ENCODE measurements at regions not wholly inside any gene's neighbourhood (a gene's known extent, or its start where the extent isn't known, plus 50 kb on each side); places are given as distances from the start of the nearest gene placed in this dataset.

DNA sequence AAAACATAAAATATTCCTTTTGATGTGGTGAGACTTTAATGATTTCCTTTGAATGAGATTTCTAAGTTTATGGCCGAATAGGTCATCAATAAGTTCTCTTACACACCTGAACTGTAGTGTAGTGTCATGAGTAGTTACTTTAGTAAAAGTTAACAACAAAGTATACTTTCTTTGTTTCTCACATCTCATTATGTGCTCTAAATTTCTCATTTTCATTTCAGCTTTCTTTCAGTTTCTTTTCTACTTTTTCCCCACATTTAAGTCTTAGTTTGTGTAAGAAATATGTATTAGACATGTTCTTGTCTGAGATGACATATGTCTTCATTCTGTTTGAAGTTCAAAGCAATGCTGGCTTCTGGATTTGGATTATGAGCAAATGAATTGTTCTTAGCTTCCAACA lies 348.1 kb downstream of the ANKRD7 start:
- Histone ChIP-seq H3K27me3 (replicated peaks; ENCODE audit: control insufficient read depth, insufficient read depth, low read length) (no peaks in the 10 kb centered on the region), H3K36me3 (ENCODE audit: control insufficient read depth, insufficient read depth, low read length) (no peaks in the 10 kb centered on the region), H3K4me3 (replicated peaks; ENCODE audit: low read depth, low read length) (no peak overlapping the region)
- TF ChIP-seq, protein P1, sequence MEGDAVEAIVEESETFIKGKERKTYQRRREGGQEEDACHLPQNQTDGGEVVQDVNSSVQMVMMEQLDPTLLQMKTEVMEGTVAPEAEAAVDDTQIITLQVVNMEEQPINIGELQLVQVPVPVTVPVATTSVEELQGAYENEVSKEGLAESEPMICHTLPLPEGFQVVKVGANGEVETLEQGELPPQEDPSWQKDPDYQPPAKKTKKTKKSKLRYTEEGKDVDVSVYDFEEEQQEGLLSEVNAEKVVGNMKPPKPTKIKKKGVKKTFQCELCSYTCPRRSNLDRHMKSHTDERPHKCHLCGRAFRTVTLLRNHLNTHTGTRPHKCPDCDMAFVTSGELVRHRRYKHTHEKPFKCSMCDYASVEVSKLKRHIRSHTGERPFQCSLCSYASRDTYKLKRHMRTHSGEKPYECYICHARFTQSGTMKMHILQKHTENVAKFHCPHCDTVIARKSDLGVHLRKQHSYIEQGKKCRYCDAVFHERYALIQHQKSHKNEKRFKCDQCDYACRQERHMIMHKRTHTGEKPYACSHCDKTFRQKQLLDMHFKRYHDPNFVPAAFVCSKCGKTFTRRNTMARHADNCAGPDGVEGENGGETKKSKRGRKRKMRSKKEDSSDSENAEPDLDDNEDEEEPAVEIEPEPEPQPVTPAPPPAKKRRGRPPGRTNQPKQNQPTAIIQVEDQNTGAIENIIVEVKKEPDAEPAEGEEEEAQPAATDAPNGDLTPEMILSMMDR (IDR thresholded peaks at IDR 0.05; ENCODE audit: insufficient read depth, low read length, poor library complexity, severe bottlenecking): no peak
- DNase-seq (ENCODE audit: extremely low read depth, insufficient read length): no peak

DNA sequence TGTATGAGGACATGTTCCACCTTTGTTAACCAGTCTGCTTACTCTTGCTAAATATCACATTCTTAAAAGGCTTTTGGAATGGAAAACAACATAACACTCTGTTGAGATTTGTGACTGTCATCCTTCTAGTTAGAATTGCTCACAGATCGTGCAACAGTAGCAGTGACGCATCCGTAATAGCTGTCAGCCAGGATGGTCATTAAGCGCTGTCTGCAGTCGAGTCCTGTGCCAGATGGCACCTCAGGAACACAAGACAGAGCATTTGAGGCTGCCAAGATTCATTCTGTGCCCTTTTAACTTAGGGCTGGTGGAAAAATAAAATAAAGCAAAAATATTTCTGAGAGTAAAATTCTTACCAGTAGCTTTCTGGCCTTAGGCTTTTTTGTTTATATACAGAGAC lies 348.6 kb downstream of the ANKRD7 start:
- Histone ChIP-seq H3K36me3 (ENCODE audit: control insufficient read depth, insufficient read depth, low read length) (no peaks in the 10 kb centered on the region), H3K4me3 (replicated peaks; ENCODE audit: low read depth, low read length) (no peak overlapping the region), H3K27me3 (replicated peaks; ENCODE audit: control insufficient read depth, insufficient read depth, low read length) (no peaks in the 10 kb centered on the region)
- TF ChIP-seq, protein P1 (IDR thresholded peaks at IDR 0.05; ENCODE audit: insufficient read depth, low read length, poor library complexity, severe bottlenecking): no peak
- DNase-seq (ENCODE audit: extremely low read depth, insufficient read length): no peak

DNA sequence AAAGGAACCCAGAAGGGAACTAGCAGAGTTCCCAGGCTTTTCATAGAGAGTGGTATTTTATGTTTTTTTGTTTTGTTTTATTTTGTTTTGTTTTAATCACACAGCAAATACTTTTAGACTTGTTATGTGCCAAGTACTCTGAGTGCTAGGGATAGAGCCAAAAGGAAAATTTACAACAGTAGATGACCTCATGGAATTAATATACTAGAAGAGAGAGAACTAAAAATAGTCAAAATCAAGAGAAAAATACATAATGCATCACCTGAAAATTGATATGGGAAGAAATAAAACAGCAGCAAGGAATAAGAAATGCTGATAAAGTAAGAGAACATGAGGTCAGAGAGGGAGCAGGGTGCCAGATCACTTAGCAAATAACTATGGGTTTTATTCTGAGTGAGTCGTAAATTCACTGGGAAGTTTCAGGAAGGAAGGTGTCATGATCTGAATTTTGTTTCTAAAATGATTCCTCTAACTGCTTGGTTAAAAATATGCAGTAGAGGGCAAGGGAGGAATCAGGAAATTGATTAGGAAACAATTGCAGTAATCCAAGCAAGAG lies 351.0 kb downstream of the ANKRD7 start:
- no peaks in the 10 kb centered on the region for H3K36me3 ChIP-seq (ENCODE audit: control insufficient read depth, insufficient read depth, low read length)
- H3K4me3 ChIP-seq (replicated peaks; ENCODE audit: low read depth, low read length): no peak overlapping the region
- no peak for DNase-seq (ENCODE audit: extremely low read depth, insufficient read length)
- H3K27me3 ChIP-seq (replicated peaks; ENCODE audit: control insufficient read depth, insufficient read depth, low read length): no peaks in the 10 kb centered on the region
- TF ChIP-seq, protein P1 (IDR thresholded peaks at IDR 0.05; ENCODE audit: insufficient read depth, low read length, poor library complexity, severe bottlenecking): no peak

DNA sequence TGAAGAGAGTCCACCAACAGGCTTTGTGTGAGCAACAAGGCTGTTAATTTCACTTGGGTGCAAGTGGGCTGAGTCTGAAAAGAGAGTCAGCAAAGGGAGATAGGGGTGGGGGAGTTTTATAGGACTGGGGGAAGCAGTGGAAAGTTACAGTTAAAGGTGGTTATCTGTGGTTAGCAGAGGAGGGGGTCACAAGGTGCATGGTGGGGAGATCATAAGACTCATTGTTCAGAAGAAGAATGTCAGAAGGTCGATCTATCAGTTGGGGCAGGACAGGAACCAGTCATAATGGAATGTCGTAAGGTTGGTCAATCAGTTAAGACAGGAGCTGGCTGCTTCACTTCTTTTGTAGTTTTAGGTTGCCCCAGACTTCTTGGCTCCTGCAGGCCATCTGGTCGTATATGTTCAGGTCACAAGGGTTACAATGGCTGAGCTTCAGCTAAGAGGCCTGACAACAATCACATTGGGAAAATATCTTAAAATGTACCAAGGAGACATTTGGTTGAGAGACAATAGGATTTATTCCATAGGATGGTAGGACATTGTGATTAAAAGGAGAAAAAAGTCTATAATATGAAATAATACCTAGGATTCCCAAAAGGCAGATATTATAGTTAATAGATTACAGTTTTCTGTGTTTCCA lies 356.4 kb downstream of the ANKRD7 start:
- no peak overlapping the region for H3K4me3 ChIP-seq (replicated peaks; ENCODE audit: low read depth, low read length)
- no peaks in the 10 kb centered on the region for H3K27me3 ChIP-seq (replicated peaks; ENCODE audit: control insufficient read depth, insufficient read depth, low read length)
- TF ChIP-seq, protein P1 (IDR thresholded peaks at IDR 0.05; ENCODE audit: insufficient read depth, low read length, poor library complexity, severe bottlenecking): no peak
- no peaks in the 10 kb centered on the region for H3K36me3 ChIP-seq (ENCODE audit: control insufficient read depth, insufficient read depth, low read length)
- no peak for DNase-seq (ENCODE audit: extremely low read depth, insufficient read length)

DNA sequence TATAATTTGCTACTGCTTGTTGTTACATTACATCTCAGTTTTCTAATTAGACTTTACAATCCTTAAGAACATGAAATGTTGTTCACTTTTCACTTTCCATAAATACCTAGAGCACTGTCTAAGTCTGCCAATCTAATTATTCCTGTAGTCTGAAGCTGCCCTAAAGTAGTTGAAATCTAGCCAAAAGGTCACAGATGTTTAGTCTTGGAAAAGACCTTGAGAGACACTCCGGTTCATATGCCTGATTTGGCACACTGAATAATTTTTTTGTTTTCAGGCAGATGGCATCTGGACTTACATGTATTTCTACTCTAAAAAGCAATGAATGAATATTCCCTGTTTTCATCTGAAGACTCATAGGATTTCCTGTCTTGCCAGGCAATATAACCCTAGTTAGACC lies 359.1 kb downstream of the ANKRD7 start:
- Histone ChIP-seq H3K27me3 (replicated peaks; ENCODE audit: control insufficient read depth, insufficient read depth, low read length) (no peaks in the 10 kb centered on the region), H3K4me3 (replicated peaks; ENCODE audit: low read depth, low read length) (no peak overlapping the region), H3K36me3 (ENCODE audit: control insufficient read depth, insufficient read depth, low read length) (no peaks in the 10 kb centered on the region)
- TF ChIP-seq, protein P1 (IDR thresholded peaks at IDR 0.05; ENCODE audit: insufficient read depth, low read length, poor library complexity, severe bottlenecking): no peak
- DNase-seq (ENCODE audit: extremely low read depth, insufficient read length): no peak
